ENCODE measurements at regions not wholly inside any gene's neighbourhood (a gene's known extent, or its start where the extent isn't known, plus 50 kb on each side); places are given as distances from the start of the nearest gene placed in this dataset.

GRCh38 chr3:24843955-24844354, 349.3 kb upstream of the THRB start:
- no peak for DNase-seq (ENCODE audit: low read depth)

GRCh38 chr3:24845524-24846155, 351.0 kb upstream of the THRB start:
- DNase-seq (ENCODE audit: low read depth): no peak

- DNase-seq (ENCODE audit: low read depth): no peak
Measured at GRCh38 chr3:24846286-24846860, 351.7 kb upstream of the THRB start.

DNA sequence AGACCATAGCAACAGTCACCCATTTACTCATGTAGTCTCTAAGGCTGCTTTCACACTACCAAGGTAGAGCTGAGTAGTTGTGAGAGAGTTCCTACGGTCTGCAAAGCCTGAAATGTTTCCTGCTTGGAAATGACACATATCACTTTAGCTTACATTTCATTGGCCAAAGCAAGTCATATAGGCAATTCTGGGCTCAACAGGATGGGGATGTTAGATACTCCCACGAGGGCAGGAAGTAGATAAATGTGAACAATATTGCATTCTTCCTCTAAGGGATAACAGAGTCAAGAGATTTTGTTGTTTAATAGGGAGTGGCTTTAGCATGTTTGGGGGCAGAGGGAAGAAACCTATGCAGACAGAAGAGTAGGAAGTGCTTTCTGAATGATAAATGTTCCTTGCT, 355.6 kb upstream of the THRB start:
- DNase-seq (ENCODE audit: low read depth): no peak

DNA sequence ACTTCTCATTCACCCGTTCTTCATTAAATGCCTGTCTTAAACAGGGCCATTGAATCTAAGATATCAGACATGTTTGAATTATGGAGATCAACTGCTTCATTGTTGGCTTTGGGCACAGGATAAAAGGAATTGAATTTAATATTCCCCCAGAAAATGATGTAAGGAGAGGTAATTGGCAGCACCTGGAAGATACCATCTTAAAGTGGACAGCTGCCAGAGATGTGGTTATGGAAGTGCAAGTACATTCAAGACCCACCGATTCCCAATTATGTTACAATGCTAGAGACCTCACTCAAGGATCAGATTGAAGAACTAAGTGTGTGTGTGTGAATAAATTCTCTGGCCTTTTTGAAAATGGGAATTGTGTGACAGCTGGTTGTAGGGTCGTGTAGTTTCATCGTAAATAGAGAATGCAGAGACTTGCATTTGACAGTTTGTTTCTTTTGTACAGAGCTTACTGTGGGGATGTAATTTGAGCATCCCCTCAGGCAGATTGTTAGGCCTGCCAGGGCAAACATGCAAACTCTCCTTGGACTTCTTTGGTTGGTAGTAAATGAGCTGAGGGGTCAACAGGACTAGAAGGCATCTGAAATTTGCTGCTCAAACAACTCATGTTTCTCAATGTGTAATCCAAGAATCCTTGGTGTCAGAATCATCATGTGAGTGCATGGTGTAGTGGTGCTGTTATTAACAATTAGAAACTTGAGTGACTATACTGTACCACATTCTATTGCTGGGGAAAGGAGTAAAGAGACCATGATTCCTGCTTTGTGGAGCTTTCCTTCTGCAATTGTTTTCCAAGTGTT, 359.2 kb upstream of the THRB start:
- DNase-seq (ENCODE audit: low read depth): no peak

DNA sequence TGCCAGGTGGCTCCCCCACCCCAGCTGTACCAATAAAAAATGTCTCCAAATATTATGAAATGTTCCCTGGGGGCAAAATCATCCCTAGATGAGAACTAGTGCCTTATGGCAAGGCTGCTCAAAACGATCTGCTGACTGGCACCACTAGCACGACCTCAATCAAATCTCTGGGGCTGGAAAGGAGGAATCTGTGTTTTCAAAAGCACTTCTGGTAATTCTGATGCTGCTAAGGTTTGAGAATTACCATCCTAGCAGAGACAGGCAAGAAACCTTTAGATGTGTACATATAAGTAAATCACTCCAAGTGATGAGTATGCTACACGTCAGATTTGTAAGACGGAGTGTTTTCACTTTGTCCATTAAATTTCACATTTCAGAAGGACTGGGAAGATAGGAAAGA, 360.1 kb upstream of the THRB start:
- no peak for DNase-seq (ENCODE audit: low read depth)

DNA sequence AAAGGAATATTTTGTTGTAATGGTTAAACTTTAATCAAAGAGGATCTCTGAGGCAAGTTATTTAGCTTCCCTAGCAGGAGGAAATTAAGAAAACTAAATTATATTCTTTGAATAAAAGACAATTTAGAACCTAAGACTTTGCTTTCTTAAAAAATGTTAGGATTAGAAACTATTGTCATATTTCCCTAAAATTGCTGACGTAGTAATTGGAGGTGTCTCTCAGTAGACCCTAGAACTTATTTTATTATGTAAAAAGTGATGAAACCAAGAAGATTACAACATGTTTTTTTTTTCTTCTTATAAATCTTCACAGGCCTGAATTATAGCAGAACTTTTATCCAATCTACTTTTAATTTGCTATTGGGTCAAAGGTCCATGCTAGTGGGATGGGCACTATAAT, 363.3 kb upstream of the THRB start:
- DNase-seq (ENCODE audit: low read depth): no peak

GRCh38 chr3:24863215-24863614, 368.6 kb upstream of the THRB start:
- DNase-seq (ENCODE audit: low read depth): no peak

DNA sequence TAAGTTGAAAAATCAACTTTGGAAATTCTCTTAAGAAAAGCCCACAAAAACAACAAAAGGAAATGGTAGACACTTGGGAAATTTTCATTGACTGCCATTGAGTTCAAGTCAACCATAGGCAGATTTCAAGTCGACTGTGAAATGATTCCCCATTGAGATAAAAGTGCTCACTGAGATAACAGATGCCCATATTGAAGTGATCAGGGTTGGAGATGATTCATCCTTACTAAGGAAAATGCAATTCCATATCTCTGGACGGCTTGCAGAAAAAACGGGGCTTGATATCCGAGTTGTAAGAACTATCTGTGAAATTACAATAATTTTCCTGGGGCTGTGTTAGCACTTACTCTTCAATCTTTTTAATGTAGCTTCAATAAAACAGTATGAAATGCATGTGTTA, 373.1 kb upstream of the THRB start:
- no peak for DNase-seq (ENCODE audit: low read depth)

DNA sequence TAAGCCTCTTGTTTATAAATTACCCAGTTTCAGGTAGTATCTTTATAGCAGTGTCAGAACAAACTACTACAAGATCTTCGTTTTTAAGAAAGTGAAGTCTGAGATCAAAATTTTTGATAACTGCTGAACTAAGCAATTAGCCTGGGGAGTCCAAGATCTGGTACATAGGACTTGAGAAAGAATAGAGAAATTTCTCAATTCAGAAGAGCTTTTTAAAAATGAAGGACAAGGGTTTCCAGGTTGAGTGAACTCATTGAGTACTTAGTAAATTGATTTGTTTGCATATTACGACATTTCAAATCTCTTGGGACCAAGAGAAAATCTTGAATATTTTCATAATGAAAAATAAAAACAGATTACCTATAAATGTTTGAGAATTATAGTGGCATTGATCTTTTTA, 386.6 kb upstream of the THRB start:
- DNase-seq (ENCODE audit: low read depth): no peak

DNA sequence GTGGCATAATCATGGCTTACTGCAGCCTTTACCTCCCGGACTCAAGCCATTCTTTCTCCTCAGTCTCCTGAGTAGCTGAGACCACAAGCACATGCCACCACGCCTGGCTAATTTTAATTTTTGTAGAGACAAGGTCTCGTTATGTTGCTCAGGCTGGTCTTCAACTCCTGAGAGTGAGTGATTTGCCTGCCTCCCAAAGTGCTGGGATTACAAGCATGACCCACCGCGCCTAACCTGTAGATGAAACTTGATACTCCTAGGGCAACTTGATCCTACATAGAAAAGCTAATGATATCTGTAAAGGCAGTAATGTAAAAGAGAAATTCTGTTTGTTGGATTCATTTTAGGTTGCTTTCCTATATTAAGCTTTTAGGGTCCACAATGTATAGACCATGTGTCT, 391.9 kb upstream of the THRB start:
- DNase-seq (ENCODE audit: low read depth): no peak

DNA sequence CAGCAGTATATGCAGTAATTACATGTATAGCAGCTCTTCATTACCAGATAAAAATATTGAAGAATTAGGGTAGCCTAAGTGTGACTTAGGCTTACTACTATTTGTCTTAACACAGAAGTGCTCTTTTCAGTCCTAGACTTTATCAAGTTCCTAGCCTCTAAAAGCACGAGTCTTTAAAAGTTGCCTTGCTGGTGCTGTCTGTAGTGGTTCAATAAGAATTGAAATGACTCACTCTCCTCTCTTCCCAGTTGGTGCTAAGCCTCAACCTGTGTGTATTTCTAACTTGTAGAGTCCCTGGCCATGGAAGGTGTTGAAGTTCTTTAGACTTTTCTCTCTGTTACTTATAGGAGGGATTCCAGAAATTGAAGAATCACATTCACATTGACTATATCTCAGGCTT, 395.4 kb upstream of the THRB start:
- DNase-seq (ENCODE audit: low read depth): no peak

GRCh38 chr3:24899373-24899772, 404.7 kb upstream of the THRB start:
- DNase-seq (ENCODE audit: low read depth): no peak

DNA sequence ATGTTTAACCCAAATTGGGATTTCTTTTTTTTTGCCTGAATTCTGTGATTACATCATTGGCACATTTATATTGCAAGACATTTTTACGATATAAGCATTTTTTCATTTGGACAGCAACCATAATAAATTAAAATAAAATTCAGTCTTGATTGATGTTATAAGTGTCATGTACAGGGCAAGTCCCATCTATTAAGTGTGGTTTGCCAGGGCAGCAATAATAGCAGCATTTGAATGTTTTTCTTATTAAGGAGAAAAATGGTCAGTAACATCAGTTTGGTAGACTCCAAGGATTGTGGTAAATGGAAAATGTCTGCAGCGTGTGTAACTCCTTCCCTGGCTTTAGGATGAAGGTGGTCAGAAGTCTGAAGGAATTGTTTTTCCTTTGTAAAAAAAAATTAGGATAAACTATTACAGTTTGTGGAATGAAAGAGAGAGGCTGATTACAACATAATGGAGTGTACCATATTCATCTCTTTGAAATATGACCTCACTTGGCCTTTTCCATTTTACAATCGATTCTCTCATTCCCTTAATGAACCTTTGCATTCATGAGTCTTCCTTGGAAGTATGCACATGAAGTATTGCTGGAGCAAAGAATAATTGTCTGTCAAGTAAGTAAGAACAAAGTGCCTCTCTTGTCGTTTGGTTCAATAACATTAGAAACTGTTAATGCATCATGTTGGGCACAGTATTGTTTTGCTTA, 405.4 kb upstream of the THRB start:
- DNase-seq (ENCODE audit: low read depth): no peak

- no peak for DNase-seq (ENCODE audit: low read depth)
Measured at GRCh38 chr3:24905266-24905665, 410.6 kb upstream of the THRB start.

- DNase-seq (ENCODE audit: low read depth): no peak
Measured at GRCh38 chr3:24907106-24907505, 412.5 kb upstream of the THRB start.

- no peak for DNase-seq (ENCODE audit: low read depth)
Measured at GRCh38 chr3:24911076-24911475, 416.4 kb upstream of the THRB start.

DNA sequence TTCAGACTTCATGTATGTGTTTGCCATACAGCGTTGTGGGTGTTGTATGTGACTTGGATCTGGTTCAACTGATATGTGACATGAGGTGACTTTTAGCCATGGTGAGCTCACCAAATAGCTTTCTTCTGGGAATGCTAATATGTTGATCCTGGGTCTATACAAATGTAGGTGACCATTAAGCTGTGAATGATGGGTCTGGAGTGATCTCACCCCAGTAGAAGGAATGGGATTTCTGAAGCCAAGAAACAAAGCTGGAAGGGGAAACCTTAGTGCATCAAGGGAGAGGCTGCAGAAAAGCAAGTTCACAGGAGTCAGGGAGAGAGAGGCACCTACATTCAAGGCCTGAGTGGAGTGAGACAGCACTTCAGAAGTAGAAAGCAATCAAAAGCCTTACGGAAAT, 421.0 kb upstream of the THRB start:
- no peak for DNase-seq (ENCODE audit: low read depth)

DNA sequence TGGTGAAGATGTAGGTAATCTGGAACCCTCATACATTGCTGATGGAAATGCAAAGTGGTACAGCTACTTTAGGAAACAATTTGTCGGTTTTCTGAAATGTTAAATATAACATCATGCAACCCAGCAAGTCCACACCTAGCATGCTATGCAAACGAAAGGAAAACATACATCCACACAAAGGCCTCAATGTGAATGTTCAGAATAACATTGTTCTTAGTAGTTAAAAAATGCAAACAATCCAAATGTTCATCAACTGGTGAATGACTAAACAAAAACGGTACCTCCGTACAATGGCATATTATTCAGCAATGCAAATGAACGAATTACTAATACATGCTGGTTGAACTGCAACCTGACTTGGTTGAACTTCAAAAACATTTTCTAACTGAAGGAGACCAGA, 423.3 kb upstream of the THRB start:
- DNase-seq (ENCODE audit: low read depth): no peak

DNA sequence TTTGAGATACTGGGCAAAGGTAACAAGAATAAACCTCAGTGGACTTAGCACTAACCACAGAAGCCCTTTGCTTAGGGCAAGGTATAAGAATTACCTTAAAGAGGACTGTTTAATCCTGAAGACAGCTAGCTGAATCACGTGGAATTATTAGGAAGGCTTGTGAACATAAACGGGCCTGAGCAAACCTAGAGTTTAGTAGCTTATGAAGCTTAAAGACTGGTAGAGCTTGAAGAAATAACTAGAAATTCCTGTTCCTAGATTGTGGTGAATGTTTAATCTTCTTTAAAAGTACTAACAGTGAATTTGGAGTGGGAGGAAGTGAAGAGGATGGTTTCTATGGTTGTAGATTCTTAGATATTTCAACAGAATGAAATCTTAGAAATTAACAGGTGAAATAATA, 428.9 kb upstream of the THRB start:
- no peak for DNase-seq (ENCODE audit: low read depth)

DNA sequence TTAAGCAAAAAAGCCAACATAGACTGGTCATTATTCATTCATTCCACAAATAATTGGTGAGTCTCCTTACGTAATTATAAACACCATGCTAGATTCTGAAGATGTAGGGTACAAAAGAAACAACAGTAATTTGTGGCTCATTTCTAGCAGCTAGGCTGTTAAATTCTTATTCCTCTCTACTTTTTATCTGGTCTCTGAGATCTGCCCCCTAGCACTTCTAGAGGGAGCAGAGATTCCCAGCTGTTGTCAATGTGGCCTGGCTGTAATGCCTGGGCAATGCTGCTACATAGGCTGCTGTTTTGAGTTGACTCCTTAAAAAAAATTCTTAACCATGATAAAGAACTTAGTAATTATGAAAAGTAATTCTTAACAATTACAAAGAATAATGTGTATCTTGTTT, 434.9 kb upstream of the THRB start:
- no peak for DNase-seq (ENCODE audit: low read depth)

GRCh38 chr3:24933401-24933800, 438.8 kb upstream of the THRB start:
- DNase-seq (ENCODE audit: low read depth): no peak

GRCh38 chr3:24936574-24936973, 441.9 kb upstream of the THRB start:
- no peak for DNase-seq (ENCODE audit: low read depth)
